Bronchial epithelial cell (primary cell): ENCODE measurements at regions not wholly inside any gene's neighbourhood (a gene's known extent, or its start where the extent isn't known, plus 50 kb on each side); places are given as distances from the start of the nearest gene placed in this dataset.

Experiments
- DNase-seq: peaks from one replicate; pipeline ENCODE4 v3.0.0-alpha.2; 2010; ENCODE audit warnings: low read depth
- FAIRE-seq: peaks from 2 replicates; lab custom pipeline; 2011; peaks lifted over from hg19 to GRCh38; lab: Jason Lieb, UNC
- H3K27me3 ChIP-seq: 2 replicates; pipeline ENCODE4 v1.5.1; 2011; ENCODE audit warnings: low read length; ENCODE audit not compliant: control insufficient read depth, insufficient read depth
- H3K36me3 ChIP-seq: 2 replicates; pipeline ENCODE4 v1.5.1; 2011; ENCODE audit warnings: low read length; ENCODE audit not compliant: control insufficient read depth, insufficient read depth
- H3K4me3 ChIP-seq: 2 replicates; pipeline ENCODE4 v1.5.1; 2011; ENCODE audit warnings: mild to moderate bottlenecking, low read depth, low read length, control low read depth
- CTCF ChIP-seq: IDR thresholded peaks from 2 replicates; pipeline ENCODE4 v1.5.1; 2011; ENCODE audit warnings: mild to moderate bottlenecking, moderate library complexity, low read length, control low read depth, inconsistent platforms; ENCODE audit not compliant: insufficient read depth, severe bottlenecking

- Histone ChIP-seq H3K36me3 (no peaks in the 10 kb centered on the region), H3K4me3 (no peak overlapping the region)
These were observed 713.6 kb upstream of the POU3F3 start for GRCh38 chr2:104140361-104140760.

GRCh38 chr2:104158191-104158590, 695.7 kb upstream of the POU3F3 start:
- TF ChIP-seq CTCF = no peak
- Histone ChIP-seq H3K4me3 (no peak overlapping the region), H3K27me3 (no peaks in the 10 kb centered on the region), H3K36me3 (no peaks in the 10 kb centered on the region)
- FAIRE-seq (no peak), DNase-seq (no peak)

More at GRCh38 chr2:104140361-104140760, 713.6 kb upstream of the POU3F3 start:
- no peak for DNase-seq
- H3K27me3 ChIP-seq = no peaks in the 10 kb centered on the region
- FAIRE-seq = peak; percentile 43
- no peak for TF ChIP-seq CTCF

GRCh38 chr2:104163611-104164130, 690.2 kb upstream of the POU3F3 start:
- FAIRE-seq = peak; percentile 94
- Histone ChIP-seq H3K36me3 (no peaks in the 10 kb centered on the region), H3K27me3 (no peaks in the 10 kb centered on the region), H3K4me3 (no peak overlapping the region)
- peak; percentile 52 for DNase-seq
- TF ChIP-seq CTCF = no peak

- no peak for FAIRE-seq
- no peak for DNase-seq
- TF ChIP-seq CTCF = no peak
- Histone ChIP-seq H3K4me3 (no peak overlapping the region), H3K27me3 (no peaks in the 10 kb centered on the region), H3K36me3 (no peaks in the 10 kb centered on the region)
These were observed 689.1 kb upstream of the POU3F3 start for GRCh38 chr2:104164721-104165252.

GRCh38 chr2:104177179-104177578, 676.7 kb upstream of the POU3F3 start:
- no peaks in the 10 kb centered on the region for H3K36me3 ChIP-seq
- FAIRE-seq (no peak), DNase-seq (peak; percentile 32)
- no peak overlapping the region for H3K4me3 ChIP-seq
- H3K27me3 ChIP-seq = no peaks in the 10 kb centered on the region
- no peak for TF ChIP-seq CTCF

- DNase-seq (no peak), FAIRE-seq (no peak)
- Histone ChIP-seq H3K36me3 (no peaks in the 10 kb centered on the region), H3K27me3 (no peaks in the 10 kb centered on the region), H3K4me3 (no peak overlapping the region)
- TF ChIP-seq CTCF = no peak
These were observed 674.3 kb upstream of the POU3F3 start for GRCh38 chr2:104179644-104180043.
